HepG2 (cell line): ENCODE measurements at regions not wholly inside any gene's neighbourhood (a gene's known extent, or its start where the extent isn't known, plus 50 kb on each side); places are given as distances from the start of the nearest gene placed in this dataset.

ENCODE experiments used
- BHLHE40 ChIP-seq: IDR thresholded peaks from 2 replicates; pipeline ENCODE4 v1.6.1; 2011; ENCODE audit warnings: low read length, improper control_type of control experiment
- CC2D1A ChIP-seq: sonication (generic); formaldehyde crosslinking; IDR thresholded peaks from 2 replicates; pipeline ENCODE4 v1.8.1; 2023; ENCODE audit warnings: mild to moderate bottlenecking, missing genetic modification reagents
- CREB1 ChIP-seq, 2 experiments: fragments of 450-650 bp in 1 of 2; IDR thresholded peaks; 2 replicates each; pipeline ENCODE4 v1.6.1; 2016 to 2017; ENCODE audit warnings: control low read depth in 1 of 2, mild to moderate bottlenecking in 1 of 2, missing compliant biosample characterization in 1 of 2, missing genetic modification characterization in 1 of 2
- GFI1 ChIP-seq: sonication (generic); formaldehyde crosslinking; IDR thresholded peaks from 2 replicates; pipeline ENCODE4 v1.5.0; 2020; ENCODE audit warnings: missing genetic modification reagents, mild to moderate bottlenecking, borderline replicate concordance
- ISX ChIP-seq: sonication (generic); formaldehyde crosslinking; conservative IDR thresholded peaks from 2 replicates; pipeline ENCODE4 v1.5.0; 2020; ENCODE audit warnings: missing genetic modification reagents
- JUN ChIP-seq: sonication (generic); formaldehyde crosslinking; IDR thresholded peaks from 2 replicates; pipeline ENCODE4 v1.4.0; 2020; ENCODE audit warnings: mild to moderate bottlenecking, missing genetic modification reagents
- MED1 ChIP-seq: sonication (generic); formaldehyde crosslinking; IDR thresholded peaks from 2 replicates; pipeline ENCODE4 v1.4.0; 2020; ENCODE audit warnings: missing genetic modification reagents
- MTA3 ChIP-seq: sonication (generic); formaldehyde crosslinking; IDR thresholded peaks from 2 replicates; pipeline ENCODE4 v1.4.0; 2020; ENCODE audit warnings: missing genetic modification reagents
- NR2F6 ChIP-seq, 2 experiments: IDR thresholded peaks; 2 replicates each; pipeline ENCODE4 v1.6.1; 2016; ENCODE audit warnings: antibody characterized with exemption in 1 of 2, mild to moderate bottlenecking in 1 of 2
- TBX2 ChIP-seq: sonication (generic); formaldehyde crosslinking; IDR thresholded peaks from 2 replicates; pipeline ENCODE4 v1.5.0; 2020; ENCODE audit warnings: missing genetic modification reagents, mild to moderate bottlenecking, borderline replicate concordance
- ZNF451 ChIP-seq: sonication (generic); formaldehyde crosslinking; IDR thresholded peaks from 2 replicates; pipeline ENCODE4 v1.5.0; 2020; ENCODE audit warnings: mild to moderate bottlenecking, missing genetic modification reagents
- ZNF83 ChIP-seq: sonication (generic); formaldehyde crosslinking; IDR thresholded peaks from 2 replicates; pipeline ENCODE4 v1.4.0; 2020; ENCODE audit warnings: missing genetic modification reagents, mild to moderate bottlenecking, borderline replicate concordance
- TF ChIP-seq, protein P1 (sequence below): IDR thresholded peaks from 2 replicates; pipeline ENCODE4 v1.6.1; 2016
- TF ChIP-seq, protein P2 (sequence below): sonication (generic); formaldehyde crosslinking; IDR thresholded peaks from 2 replicates; pipeline ENCODE4 v1.4.0; 2020; ENCODE audit warnings: missing genetic modification reagents
- TF ChIP-seq, protein P3 (sequence below): sonication (generic); formaldehyde crosslinking; IDR thresholded peaks from 2 replicates; pipeline ENCODE4 v1.4.0; 2020; ENCODE audit warnings: mild to moderate bottlenecking, missing genetic modification reagents, borderline replicate concordance
- TF ChIP-seq, protein P4 (sequence below): IDR thresholded peaks from 2 replicates; pipeline ENCODE4 v1.4.0; 2020; ENCODE audit warnings: mild to moderate bottlenecking, missing genetic modification reagents

DNA sequence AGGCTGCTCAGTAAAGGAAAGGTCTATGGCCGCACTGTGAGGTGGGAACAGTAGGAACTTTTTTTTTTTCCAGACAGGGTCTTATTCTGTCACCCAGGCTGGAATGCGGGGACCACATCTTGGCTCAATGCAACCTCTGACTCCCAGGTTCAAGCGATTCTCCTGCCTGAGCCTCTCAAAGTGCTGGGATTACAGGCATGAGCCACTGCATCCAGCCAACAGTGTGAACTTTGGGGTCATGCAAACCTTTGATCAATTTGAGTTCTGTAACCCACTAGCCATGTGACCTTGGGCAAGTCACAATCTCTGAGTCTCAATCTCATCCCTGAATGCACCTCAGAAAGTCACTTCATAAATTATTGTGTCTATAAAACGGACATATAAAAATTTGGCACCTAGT lies 286.8 kb upstream of the CTNNB1 start (continued):
- TF ChIP-seq, protein P1, sequence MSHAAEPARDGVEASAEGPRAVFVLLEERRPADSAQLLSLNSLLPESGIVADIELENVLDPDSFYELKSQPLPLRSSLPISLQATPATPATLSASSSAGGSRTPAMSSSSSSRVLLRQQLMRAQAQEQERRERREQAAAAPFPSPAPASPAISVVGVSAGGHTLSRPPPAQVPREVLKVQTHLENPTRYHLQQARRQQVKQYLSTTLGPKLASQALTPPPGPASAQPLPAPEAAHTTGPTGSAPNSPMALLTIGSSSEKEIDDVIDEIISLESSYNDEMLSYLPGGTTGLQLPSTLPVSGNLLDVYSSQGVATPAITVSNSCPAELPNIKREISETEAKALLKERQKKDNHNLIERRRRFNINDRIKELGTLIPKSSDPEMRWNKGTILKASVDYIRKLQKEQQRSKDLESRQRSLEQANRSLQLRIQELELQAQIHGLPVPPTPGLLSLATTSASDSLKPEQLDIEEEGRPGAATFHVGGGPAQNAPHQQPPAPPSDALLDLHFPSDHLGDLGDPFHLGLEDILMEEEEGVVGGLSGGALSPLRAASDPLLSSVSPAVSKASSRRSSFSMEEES (CRISPR knock-in tag), result peak; percentile 42; the same call in 1 of the 2 replicates
- TF ChIP-seq, protein P2, sequence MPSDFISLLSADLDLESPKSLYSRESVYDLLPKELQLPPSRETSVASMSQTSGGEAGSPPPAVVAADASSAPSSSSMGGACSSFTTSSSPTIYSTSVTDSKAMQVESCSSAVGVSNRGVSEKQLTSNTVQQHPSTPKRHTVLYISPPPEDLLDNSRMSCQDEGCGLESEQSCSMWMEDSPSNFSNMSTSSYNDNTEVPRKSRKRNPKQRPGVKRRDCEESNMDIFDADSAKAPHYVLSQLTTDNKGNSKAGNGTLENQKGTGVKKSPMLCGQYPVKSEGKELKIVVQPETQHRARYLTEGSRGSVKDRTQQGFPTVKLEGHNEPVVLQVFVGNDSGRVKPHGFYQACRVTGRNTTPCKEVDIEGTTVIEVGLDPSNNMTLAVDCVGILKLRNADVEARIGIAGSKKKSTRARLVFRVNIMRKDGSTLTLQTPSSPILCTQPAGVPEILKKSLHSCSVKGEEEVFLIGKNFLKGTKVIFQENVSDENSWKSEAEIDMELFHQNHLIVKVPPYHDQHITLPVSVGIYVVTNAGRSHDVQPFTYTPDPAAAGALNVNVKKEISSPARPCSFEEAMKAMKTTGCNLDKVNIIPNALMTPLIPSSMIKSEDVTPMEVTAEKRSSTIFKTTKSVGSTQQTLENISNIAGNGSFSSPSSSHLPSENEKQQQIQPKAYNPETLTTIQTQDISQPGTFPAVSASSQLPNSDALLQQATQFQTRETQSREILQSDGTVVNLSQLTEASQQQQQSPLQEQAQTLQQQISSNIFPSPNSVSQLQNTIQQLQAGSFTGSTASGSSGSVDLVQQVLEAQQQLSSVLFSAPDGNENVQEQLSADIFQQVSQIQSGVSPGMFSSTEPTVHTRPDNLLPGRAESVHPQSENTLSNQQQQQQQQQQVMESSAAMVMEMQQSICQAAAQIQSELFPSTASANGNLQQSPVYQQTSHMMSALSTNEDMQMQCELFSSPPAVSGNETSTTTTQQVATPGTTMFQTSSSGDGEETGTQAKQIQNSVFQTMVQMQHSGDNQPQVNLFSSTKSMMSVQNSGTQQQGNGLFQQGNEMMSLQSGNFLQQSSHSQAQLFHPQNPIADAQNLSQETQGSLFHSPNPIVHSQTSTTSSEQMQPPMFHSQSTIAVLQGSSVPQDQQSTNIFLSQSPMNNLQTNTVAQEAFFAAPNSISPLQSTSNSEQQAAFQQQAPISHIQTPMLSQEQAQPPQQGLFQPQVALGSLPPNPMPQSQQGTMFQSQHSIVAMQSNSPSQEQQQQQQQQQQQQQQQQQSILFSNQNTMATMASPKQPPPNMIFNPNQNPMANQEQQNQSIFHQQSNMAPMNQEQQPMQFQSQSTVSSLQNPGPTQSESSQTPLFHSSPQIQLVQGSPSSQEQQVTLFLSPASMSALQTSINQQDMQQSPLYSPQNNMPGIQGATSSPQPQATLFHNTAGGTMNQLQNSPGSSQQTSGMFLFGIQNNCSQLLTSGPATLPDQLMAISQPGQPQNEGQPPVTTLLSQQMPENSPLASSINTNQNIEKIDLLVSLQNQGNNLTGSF (CRISPR knock-in tag), result no peak
- TF ChIP-seq ISX (CRISPR knock-in tag) (no peak), JUN (CRISPR knock-in tag) (no peak), ZNF451 (no peak), CREB1 (IDR thresholded peaks at IDR 0.05) (no peak), CREB1 (CRISPR knock-in tag; IDR thresholded peaks at IDR 0.05) (peak; percentile 29; the same call in 1 of the 2 replicates), CC2D1A (CRISPR knock-in tag) (no peak), TBX2 (peak; percentile 17; the same call in 1 of the 2 replicates), ZNF83 (CRISPR knock-in tag) (no peak), GFI1 (CRISPR knock-in tag) (peak; percentile 51), BHLHE40 (no peak), NR2F6 (IDR thresholded peaks at IDR 0.05) (peak; percentile 86), NR2F6 (CRISPR knock-in tag; IDR thresholded peaks at IDR 0.05) (peak; percentile 85), MED1 (CRISPR knock-in tag) (no peak), MTA3 (CRISPR knock-in tag) (no peak)
- TF ChIP-seq, protein P3, sequence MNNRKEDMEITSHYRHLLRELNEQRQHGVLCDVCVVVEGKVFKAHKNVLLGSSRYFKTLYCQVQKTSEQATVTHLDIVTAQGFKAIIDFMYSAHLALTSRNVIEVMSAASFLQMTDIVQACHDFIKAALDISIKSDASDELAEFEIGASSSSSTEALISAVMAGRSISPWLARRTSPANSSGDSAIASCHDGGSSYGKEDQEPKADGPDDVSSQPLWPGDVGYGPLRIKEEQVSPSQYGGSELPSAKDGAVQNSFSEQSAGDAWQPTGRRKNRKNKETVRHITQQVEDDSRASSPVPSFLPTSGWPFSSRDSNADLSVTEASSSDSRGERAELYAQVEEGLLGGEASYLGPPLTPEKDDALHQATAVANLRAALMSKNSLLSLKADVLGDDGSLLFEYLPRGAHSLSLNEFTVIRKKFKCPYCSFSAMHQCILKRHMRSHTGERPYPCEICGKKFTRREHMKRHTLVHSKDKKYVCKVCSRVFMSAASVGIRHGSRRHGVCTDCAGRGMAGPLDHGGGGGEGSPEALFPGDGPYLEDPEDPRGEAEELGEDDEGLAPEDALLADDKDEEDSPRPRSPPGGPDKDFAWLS (CRISPR knock-in tag), result no peak
- TF ChIP-seq, protein P4, sequence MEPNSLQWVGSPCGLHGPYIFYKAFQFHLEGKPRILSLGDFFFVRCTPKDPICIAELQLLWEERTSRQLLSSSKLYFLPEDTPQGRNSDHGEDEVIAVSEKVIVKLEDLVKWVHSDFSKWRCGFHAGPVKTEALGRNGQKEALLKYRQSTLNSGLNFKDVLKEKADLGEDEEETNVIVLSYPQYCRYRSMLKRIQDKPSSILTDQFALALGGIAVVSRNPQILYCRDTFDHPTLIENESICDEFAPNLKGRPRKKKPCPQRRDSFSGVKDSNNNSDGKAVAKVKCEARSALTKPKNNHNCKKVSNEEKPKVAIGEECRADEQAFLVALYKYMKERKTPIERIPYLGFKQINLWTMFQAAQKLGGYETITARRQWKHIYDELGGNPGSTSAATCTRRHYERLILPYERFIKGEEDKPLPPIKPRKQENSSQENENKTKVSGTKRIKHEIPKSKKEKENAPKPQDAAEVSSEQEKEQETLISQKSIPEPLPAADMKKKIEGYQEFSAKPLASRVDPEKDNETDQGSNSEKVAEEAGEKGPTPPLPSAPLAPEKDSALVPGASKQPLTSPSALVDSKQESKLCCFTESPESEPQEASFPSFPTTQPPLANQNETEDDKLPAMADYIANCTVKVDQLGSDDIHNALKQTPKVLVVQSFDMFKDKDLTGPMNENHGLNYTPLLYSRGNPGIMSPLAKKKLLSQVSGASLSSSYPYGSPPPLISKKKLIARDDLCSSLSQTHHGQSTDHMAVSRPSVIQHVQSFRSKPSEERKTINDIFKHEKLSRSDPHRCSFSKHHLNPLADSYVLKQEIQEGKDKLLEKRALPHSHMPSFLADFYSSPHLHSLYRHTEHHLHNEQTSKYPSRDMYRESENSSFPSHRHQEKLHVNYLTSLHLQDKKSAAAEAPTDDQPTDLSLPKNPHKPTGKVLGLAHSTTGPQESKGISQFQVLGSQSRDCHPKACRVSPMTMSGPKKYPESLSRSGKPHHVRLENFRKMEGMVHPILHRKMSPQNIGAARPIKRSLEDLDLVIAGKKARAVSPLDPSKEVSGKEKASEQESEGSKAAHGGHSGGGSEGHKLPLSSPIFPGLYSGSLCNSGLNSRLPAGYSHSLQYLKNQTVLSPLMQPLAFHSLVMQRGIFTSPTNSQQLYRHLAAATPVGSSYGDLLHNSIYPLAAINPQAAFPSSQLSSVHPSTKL, result peak; percentile 56; the same call in 1 of the 2 replicates
